ENCODE measurements at regions not wholly inside any gene's neighbourhood (a gene's known extent, or its start where the extent isn't known, plus 50 kb on each side); places are given as distances from the start of the nearest gene placed in this dataset.

DNA sequence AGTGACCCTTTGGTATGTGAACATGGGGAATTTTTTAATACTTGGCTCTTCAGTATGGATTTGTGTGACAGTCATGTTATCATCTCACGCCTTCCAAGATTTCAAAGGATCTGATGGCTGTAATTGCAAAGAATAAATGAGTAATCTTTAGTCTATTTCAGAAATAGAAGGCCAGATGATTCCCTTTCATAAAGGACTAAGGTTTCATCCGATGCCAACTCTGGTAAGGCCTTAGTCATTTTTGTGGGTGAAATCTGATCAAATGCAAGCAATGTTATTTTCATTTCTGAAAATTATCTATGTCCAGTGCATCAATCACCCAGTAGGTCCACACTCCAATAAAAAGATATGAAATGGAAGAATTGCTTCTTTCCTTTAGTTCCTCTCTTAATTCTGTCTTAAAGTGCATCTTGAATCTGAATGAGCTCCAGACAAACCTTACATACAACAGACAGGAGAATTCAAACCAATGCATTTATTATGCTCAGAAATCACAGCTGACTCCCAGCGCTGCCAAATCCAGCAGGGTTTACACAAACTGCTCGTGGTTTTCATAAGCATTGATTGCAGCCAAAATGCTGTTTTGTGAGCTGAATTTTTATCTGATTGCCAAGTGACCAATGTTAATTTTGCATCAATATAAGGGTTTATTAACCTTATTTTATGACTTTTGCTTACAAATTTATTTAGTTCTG lies 565.2 kb upstream of the MARCKS start:
- Histone ChIP-seq H3K4me1 (no peaks in the 10 kb centered on the region), H3K27ac (no peak overlapping the region), H3K36me3 (no peaks in the 10 kb centered on the region), H3K27me3 (no peaks in the 10 kb centered on the region), H3K4me3 (no peak overlapping the region), H3K9me3 (no peaks in the 10 kb centered on the region)
- 75 to 77% methylated on average over 4 of the region's 4 CpGs for WGBS, 2 donors
- DNase-seq (no peak), ATAC-seq (ENCODE audit: low FRiP score in 2 of 2) (no peak)
- TF ChIP-seq POLR2AphosphoS5 (IDR thresholded peaks at IDR 0.05), result no peak
- TF ChIP-seq, protein P1, sequence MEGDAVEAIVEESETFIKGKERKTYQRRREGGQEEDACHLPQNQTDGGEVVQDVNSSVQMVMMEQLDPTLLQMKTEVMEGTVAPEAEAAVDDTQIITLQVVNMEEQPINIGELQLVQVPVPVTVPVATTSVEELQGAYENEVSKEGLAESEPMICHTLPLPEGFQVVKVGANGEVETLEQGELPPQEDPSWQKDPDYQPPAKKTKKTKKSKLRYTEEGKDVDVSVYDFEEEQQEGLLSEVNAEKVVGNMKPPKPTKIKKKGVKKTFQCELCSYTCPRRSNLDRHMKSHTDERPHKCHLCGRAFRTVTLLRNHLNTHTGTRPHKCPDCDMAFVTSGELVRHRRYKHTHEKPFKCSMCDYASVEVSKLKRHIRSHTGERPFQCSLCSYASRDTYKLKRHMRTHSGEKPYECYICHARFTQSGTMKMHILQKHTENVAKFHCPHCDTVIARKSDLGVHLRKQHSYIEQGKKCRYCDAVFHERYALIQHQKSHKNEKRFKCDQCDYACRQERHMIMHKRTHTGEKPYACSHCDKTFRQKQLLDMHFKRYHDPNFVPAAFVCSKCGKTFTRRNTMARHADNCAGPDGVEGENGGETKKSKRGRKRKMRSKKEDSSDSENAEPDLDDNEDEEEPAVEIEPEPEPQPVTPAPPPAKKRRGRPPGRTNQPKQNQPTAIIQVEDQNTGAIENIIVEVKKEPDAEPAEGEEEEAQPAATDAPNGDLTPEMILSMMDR (IDR thresholded peaks at IDR 0.05), result no peak
- TF ChIP-seq POLR2A (IDR thresholded peaks at IDR 0.05), result no peak
- TF ChIP-seq EP300 (IDR thresholded peaks at IDR 0.05), result no peak

DNA sequence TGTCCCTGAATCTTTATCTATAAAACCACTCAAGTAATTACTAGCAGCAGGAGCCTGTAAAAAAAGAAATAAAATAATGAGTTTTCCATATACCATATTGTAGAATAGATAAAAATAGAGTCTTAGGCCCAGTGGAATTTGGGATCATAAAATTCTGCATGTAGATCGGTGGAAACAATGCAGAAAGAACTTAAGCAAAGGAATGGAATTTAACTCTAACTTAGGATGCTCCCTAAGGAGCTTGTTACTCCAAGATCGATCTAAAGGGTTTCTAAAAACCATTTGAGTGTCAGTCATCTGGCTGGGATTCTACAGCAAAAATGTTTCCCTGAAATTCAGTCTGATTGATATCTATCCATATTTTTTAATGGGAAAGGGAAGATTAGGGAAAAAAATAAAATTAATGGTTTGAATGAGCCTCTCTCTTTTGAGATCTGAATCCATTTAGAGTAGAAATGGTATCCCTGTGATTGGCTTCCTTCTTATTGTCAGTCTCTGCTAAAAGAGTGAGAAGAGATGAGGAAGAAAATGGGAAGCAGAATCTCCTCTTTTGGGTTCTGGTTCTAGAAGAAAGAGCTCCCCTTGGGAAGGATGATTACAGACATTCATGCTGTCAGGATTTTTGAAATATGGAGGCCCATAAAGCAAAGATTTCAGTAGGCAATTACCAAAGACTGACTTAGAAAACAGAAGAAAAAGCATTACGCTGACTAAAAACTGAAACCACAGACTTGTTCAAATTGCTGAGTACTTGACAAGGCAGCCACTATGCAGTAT lies 564.3 kb upstream of the MARCKS start:
- 84 to 86% methylated on average over 3 of the region's 3 CpGs for WGBS, 2 donors
- ATAC-seq (ENCODE audit: low FRiP score in 2 of 2), result no peak

DNA sequence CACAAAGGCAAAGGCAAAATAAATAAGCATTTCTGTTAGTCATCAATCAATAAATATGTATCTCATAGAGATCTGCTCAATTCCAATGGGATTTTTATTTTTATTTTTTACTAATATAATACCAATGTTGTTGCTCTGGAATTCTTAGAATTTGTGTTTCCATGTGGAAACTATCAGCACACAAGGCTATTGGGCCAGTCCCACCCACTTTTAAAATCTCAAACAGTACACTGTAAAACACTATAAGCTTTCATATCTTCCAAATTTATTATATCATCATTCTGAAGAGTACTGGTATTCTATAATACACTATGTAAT lies 563.8 kb upstream of the MARCKS start:
- Histone ChIP-seq H3K27ac (no peak overlapping the region), H3K4me3 (no peak overlapping the region), H3K27me3 (no peaks in the 10 kb centered on the region), H3K36me3 (no peaks in the 10 kb centered on the region), H3K4me1 (no peaks in the 10 kb centered on the region), H3K9me3 (no peaks in the 10 kb centered on the region)
- no peak for DNase-seq
- ATAC-seq (ENCODE audit: low FRiP score in 2 of 2), result no peak
- TF ChIP-seq, protein P1 (IDR thresholded peaks at IDR 0.05), result no peak
- TF ChIP-seq POLR2AphosphoS5 (IDR thresholded peaks at IDR 0.05), result no peak
- TF ChIP-seq EP300 (IDR thresholded peaks at IDR 0.05), result no peak
- TF ChIP-seq POLR2A (IDR thresholded peaks at IDR 0.05), result no peak

More for the DNA sequence above, 564.3 kb upstream of the MARCKS start:
- H3K4me1 ChIP-seq, result no peaks in the 10 kb centered on the region
- H3K4me3 ChIP-seq, result no peak overlapping the region
- H3K36me3 ChIP-seq, result no peaks in the 10 kb centered on the region
- no peaks in the 10 kb centered on the region for H3K27me3 ChIP-seq
- no peaks in the 10 kb centered on the region for H3K9me3 ChIP-seq
- DNase-seq, result no peak
- TF ChIP-seq POLR2AphosphoS5 (IDR thresholded peaks at IDR 0.05) (no peak), EP300 (IDR thresholded peaks at IDR 0.05) (no peak), POLR2A (IDR thresholded peaks at IDR 0.05) (no peak)
- TF ChIP-seq, protein P1 (IDR thresholded peaks at IDR 0.05), result no peak
- H3K27ac ChIP-seq, result no peak overlapping the region

DNA sequence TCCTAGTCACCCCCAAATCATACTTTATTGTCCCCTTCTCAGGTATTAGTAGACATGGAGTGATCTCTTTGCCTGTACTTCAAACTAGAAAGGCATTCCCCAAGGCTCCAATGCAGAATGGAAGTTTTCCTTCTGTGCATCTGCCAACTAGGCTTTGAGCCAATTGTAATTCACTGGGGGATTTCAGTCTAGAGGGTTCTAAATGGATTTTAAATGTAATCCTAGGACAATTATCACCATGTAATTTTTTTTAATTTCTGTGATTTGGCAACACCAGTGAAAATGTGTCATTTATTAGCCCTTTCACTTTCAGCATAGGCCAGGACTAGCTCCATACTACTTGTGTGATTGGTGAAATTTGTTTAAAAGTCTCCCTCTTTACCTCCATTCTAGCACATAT lies 557.6 kb upstream of the MARCKS start:
- H3K4me3 ChIP-seq, result no peak overlapping the region
- DNase-seq, result no peak
- H3K27me3 ChIP-seq, result no peaks in the 10 kb centered on the region
- no peaks in the 10 kb centered on the region for H3K36me3 ChIP-seq
- no peak overlapping the region for H3K27ac ChIP-seq
- H3K9me3 ChIP-seq, result no peaks in the 10 kb centered on the region
- TF ChIP-seq EP300 (IDR thresholded peaks at IDR 0.05), result no peak
- TF ChIP-seq POLR2A (IDR thresholded peaks at IDR 0.05), result no peak
- no peak for TF ChIP-seq POLR2AphosphoS5 (IDR thresholded peaks at IDR 0.05)
- TF ChIP-seq, protein P1 (IDR thresholded peaks at IDR 0.05), result no peak
- no peak for ATAC-seq (ENCODE audit: low FRiP score in 2 of 2)
- H3K4me1 ChIP-seq, result no peaks in the 10 kb centered on the region

DNA sequence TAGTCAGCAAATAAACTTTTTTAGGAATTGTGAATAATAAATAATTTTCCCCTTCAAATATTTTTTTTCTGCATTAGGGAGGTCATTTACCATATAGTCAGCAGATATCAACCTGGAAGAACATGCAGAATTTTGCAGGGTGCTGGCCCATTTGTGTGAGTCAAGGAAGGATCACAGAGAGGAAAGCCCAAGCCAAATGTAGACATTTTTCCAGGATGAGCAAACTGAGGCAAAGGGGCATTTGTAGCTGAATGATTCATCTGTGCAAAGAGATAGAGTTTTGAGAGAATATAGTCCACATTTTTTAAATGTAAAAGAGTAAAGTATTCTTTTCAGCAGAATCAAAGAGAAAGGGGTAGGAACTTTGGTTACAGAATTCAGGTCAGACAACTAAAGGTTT lies 555.5 kb upstream of the MARCKS start:
- H3K4me1 ChIP-seq, result no peaks in the 10 kb centered on the region
- H3K4me3 ChIP-seq, result no peak overlapping the region
- no peaks in the 10 kb centered on the region for H3K9me3 ChIP-seq
- no peaks in the 10 kb centered on the region for H3K27me3 ChIP-seq
- no peak overlapping the region for H3K27ac ChIP-seq
- H3K36me3 ChIP-seq, result no peaks in the 10 kb centered on the region
- DNase-seq (no peak), ATAC-seq (ENCODE audit: low FRiP score in 2 of 2) (no peak)
- no peak for TF ChIP-seq POLR2AphosphoS5 (IDR thresholded peaks at IDR 0.05)
